GM12872 (cell line): ENCODE measurements at regions not wholly inside any gene's neighbourhood (a gene's known extent, or its start where the extent isn't known, plus 50 kb on each side); places are given as distances from the start of the nearest gene placed in this dataset.

Experiments used
- CTCF ChIP-seq: IDR thresholded peaks from 3 replicates; pipeline ENCODE4 v1.5.1; 2011; ENCODE audit warnings: low read depth, mild to moderate bottlenecking, low read length, moderate library complexity; ENCODE audit not compliant: insufficient read depth

DNA sequence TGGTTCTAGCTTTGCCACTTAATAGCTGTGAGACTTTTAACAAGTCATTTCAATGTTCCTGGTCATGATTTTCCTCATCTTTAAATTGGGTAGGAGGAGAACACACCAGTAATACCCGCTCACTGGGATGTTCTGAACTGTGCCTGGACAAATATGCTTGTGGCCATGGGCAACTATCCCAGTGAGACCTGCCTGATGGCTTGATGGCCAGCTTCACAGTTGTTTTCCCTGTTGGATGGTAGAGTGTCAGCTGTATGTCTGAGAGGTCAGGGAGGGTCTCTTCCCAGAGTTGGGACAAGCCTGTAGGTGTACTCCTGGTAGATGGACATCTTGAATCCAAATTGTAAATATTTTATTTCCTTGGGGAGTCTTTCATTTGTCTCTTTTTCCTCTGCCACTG lies 92.5 kb upstream of the PFN2 start:
- TF ChIP-seq CTCF, result no peak

GRCh38 chr3:150062492-150062891 lies 91.8 kb upstream of the PFN2 start:
- no peak for TF ChIP-seq CTCF

GRCh38 chr3:150061288-150062024 lies 90.8 kb upstream of the PFN2 start:
- no peak for TF ChIP-seq CTCF

- no peak for TF ChIP-seq CTCF
Observed at GRCh38 chr3:150059729-150060128, 89.0 kb upstream of the PFN2 start.

- TF ChIP-seq CTCF, result no peak
Observed at GRCh38 chr3:150059241-150059640, 88.5 kb upstream of the PFN2 start.

DNA sequence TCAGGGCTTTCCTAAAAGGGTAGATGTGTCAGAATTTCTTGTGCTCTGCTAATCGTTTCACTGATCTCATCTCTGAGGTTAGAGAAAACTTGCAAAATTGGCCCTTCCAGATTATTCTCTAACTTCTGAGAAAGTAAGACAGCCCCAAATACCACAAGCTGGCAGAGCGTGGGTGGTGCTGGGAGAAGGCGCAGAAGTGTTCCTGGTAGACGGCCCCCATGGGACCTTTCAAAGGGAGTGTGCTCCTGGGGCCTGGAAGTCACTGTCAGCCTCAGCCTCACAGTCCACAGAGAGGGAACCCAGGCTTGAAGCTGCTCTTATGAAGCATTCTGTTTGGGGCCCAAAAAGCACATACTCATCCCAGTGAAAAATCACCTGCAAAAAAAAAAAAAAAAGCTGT lies 86.5 kb upstream of the PFN2 start:
- no peak for TF ChIP-seq CTCF

DNA sequence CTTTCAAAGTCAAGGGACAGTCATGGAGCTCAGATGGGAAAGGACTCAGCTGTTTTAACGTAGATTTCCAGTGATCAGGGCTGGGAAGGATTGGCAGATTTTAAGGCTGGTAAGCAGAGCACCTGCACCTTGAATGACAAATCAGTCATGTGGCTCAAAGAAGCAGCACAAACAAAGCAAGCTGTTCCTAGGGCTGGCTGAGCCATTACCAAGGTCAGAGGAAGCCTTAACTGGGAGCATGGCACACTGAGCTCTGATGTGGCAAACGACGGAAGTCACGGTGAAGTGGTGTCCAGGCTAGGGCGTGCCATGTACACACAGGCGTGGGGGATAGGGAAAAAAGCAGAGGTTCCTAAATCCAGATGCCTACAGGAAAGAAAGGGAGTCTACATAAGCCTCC lies 84.6 kb upstream of the PFN2 start:
- no peak for TF ChIP-seq CTCF

DNA sequence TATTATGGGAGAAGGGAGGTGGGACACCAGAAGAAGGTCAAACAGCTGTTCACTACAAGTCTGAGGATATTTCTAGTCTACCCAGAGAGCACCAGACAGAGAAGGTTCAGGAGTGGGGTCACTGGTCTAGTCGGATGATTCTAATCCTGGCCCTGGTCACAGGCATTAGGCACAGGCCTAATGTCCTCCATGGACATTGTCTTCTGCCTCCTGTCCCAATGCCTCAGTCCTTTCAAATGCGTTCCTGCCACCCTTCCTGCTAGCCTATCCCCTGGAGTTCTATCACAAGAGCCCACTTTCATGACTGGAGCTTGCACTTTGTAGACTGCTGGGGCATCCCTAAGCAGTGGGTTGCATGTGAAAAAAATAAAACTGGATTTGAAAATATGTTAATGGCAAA lies 83.9 kb upstream of the PFN2 start:
- no peak for TF ChIP-seq CTCF
